GM19035 (cell line): ENCODE measurements at regions not wholly inside any gene's neighbourhood (a gene's known extent, or its start where the extent isn't known, plus 50 kb on each side); places are given as distances from the start of the nearest gene placed in this dataset.

Experiments used
- ATAC-seq: cut with Tn5 transposase; IDR thresholded peaks from one replicate; pipeline ENCODE4 v1.9.1; 2021; ENCODE audit not compliant: unreplicated experiment

- no peak for ATAC-seq
Measured at GRCh38 chr6:39999006-39999867, 65.0 kb upstream of the MOCS1 start.

- ATAC-seq: no peak
Measured at GRCh38 chr6:39998126-39998525, 63.9 kb upstream of the MOCS1 start.

GRCh38 chr6:39997101-39997635 is 62.9 kb upstream of the MOCS1 start:
- ATAC-seq: no peak

- ATAC-seq: no peak
Measured at GRCh38 chr6:39995633-39996032, 61.4 kb upstream of the MOCS1 start.

- no peak for ATAC-seq
Measured at GRCh38 chr6:39992861-39993622, 58.8 kb upstream of the MOCS1 start.
